ENCODE measurements at regions not wholly inside any gene's neighbourhood (a gene's known extent, or its start where the extent isn't known, plus 50 kb on each side); places are given as distances from the start of the nearest gene placed in this dataset.

DNA sequence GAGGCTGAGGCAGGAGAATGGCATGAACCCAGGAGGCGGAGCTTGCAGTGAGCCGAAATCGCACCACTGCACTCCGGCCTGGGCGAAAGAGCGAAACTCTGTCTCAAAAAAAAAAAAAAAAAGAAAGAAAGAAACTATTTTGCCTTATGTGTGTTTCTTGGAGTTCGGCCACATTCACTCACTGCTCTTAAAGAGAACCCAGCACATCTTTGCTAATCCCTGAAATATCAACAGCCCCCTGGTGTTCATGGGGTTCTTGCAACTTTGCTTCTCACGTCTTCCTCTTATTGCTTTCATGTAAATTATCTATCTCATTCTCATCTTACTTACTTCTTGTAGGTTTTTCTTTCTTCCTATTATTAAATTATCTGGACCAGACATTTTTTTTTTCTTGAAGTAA, 126.3 kb upstream of the ASTN2 start:
- H3K14ac ChIP-seq (ENCODE audit: insufficient read depth, low read length): no peak overlapping the region
- no peak overlapping the region for H3T11ph ChIP-seq (ENCODE audit: low read length)
- TF ChIP-seq, protein P1, sequence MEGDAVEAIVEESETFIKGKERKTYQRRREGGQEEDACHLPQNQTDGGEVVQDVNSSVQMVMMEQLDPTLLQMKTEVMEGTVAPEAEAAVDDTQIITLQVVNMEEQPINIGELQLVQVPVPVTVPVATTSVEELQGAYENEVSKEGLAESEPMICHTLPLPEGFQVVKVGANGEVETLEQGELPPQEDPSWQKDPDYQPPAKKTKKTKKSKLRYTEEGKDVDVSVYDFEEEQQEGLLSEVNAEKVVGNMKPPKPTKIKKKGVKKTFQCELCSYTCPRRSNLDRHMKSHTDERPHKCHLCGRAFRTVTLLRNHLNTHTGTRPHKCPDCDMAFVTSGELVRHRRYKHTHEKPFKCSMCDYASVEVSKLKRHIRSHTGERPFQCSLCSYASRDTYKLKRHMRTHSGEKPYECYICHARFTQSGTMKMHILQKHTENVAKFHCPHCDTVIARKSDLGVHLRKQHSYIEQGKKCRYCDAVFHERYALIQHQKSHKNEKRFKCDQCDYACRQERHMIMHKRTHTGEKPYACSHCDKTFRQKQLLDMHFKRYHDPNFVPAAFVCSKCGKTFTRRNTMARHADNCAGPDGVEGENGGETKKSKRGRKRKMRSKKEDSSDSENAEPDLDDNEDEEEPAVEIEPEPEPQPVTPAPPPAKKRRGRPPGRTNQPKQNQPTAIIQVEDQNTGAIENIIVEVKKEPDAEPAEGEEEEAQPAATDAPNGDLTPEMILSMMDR (conservative IDR thresholded peaks at IDR 0.05): peak; percentile 19; the same call in 1 of the 3 replicates
- H3K9me3 ChIP-seq (ENCODE audit: control insufficient read depth, low read depth, low read length): no peaks in the 10 kb centered on the region
- H2BK12ac ChIP-seq (ENCODE audit: insufficient read length, low read depth, low read length): no peak overlapping the region
- H3K36me3 Mint-ChIP-seq (ENCODE audit: insufficient read depth in 1 of 3, low read depth in 3 of 3): no peaks in the 10 kb centered on the region
- no peak overlapping the region for H3K4me3 Mint-ChIP-seq
- H4K8ac ChIP-seq (replicated peaks; ENCODE audit: insufficient read length, low read depth, low read length): no peak overlapping the region
- WGBS (ENCODE audit: extremely low coverage, insufficient read length, low lambda C conversion rate): no CpG with 5 or more reads among the region's 8 CpGs
- no peak overlapping the region for H3K27ac ChIP-seq (ENCODE audit: insufficient read length, low read depth, low read length)
- no peak overlapping the region for H2BK20ac ChIP-seq (ENCODE audit: low read depth, low read length, poor library complexity, severe bottlenecking)
- no peak overlapping the region for H2BK5ac ChIP-seq (ENCODE audit: insufficient read length, low read length)
- no peak overlapping the region for H3K23ac ChIP-seq (ENCODE audit: insufficient read length, low read depth, low read length)
- H3K79me1 ChIP-seq (ENCODE audit: insufficient read depth, low read depth, low read length, poor library complexity, severe bottlenecking): no peaks in the 10 kb centered on the region
- H2BK120ac ChIP-seq (ENCODE audit: low read depth, low read length, poor library complexity, severe bottlenecking): no peak overlapping the region
- no peaks in the 10 kb centered on the region for H3K23me2 ChIP-seq (ENCODE audit: insufficient read length, low read depth, low read length, poor library complexity, severe bottlenecking)
- no peaks in the 10 kb centered on the region for H3K27me3 ChIP-seq (ENCODE audit: insufficient read depth, low read length)
- H3K27ac Mint-ChIP-seq: peak overlapping the region in 1 of 3 experiments; percentile 23; a peak in 2 of 7 replicates
- H4K5ac ChIP-seq (ENCODE audit: insufficient read length, low read depth, low read length): no peak overlapping the region
- H3K79me2 ChIP-seq (ENCODE audit: insufficient read depth, low read length): no peaks in the 10 kb centered on the region
- peaks cover 0 to 3% of the 10 kb centered on the region in 2 experiments; a peak in 1 of 5 replicates for H3K9me3 Mint-ChIP-seq
- H3K4ac ChIP-seq (ENCODE audit: low read depth, low read length): no peak overlapping the region
- H2AFZ ChIP-seq (ENCODE audit: low read length): no peak overlapping the region
- H3K18ac ChIP-seq (ENCODE audit: insufficient read length, low read depth, low read length): no peak overlapping the region
- DNase-seq: no peak
- no peaks in the 10 kb centered on the region; the same call in 1 of the 2 replicates for H3K27me3 Mint-ChIP-seq (ENCODE audit: low read depth)
- H4K20me1 ChIP-seq (ENCODE audit: control insufficient read depth, insufficient read depth, insufficient read length): no peaks in the 10 kb centered on the region
- no peaks in the 10 kb centered on the region; the same call in 1 of the 2 replicates for H3K4me1 ChIP-seq (ENCODE audit: insufficient read depth, low read length)
- H4K91ac ChIP-seq (ENCODE audit: insufficient read length, low read depth, low read length): no peak overlapping the region
- no peak overlapping the region for H3K56ac ChIP-seq (ENCODE audit: insufficient read length, low read depth, low read length)
- H2BK15ac ChIP-seq (ENCODE audit: low read depth, low read length): no peak overlapping the region
- peaks cover 23 to 26% of the 10 kb centered on the region in 2 experiments for H3K4me1 Mint-ChIP-seq
- no peak overlapping the region for H2AK5ac ChIP-seq (ENCODE audit: insufficient read length, low read length)
- no peak overlapping the region for H3K4me2 ChIP-seq (ENCODE audit: insufficient read depth, insufficient read length, low read length)
- no peak overlapping the region for H3K9ac ChIP-seq (ENCODE audit: extremely low read depth, insufficient read length, low read length)
